ENCODE measurements at regions not wholly inside any gene's neighbourhood (a gene's known extent, or its start where the extent isn't known, plus 50 kb on each side); places are given as distances from the start of the nearest gene placed in this dataset.
"Not testable (repeated sequence)": the region's sequence is repeated elsewhere in the genome, so short reads cannot be mapped to it uniquely, and the experiment has no call there.

- intact Hi-C loops (cut with DNase I), result no loop called here
- ATAC-seq (no peak), DNase-seq (ENCODE audit: missing footprints) (no peak)
Measured at GRCh38 chr13:38167164-38167822, 182.4 kb upstream of the UFM1 start.

DNA sequence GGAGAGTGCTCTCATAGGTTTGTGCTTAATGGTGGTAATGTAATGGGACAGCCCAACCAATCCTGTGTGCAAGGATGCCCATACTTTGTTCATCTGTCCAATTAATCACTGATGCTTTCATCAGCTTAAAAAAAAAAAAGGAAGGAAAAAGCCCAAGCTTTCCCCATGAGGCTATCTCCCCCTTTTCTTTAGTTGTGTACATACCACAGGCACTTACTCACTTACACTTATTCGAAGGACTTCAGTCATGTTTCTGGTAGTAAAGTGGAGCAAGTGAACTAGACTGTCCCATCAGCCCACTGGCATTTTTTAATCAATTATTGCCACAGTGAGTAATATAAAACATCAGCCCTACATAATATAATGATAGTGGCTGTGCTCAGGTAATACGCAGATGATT, 183.5 kb upstream of the UFM1 start:
- DNase-seq (ENCODE audit: missing footprints), result no peak
- intact Hi-C loops (cut with DNase I), result no loop called here
- ATAC-seq, result no peak

- intact Hi-C loops (cut with DNase I), result no loop called here
- DNase-seq (ENCODE audit: missing footprints) (no peak), ATAC-seq (no peak)
Measured at GRCh38 chr13:38160131-38160530, 189.5 kb upstream of the UFM1 start.

GRCh38 chr13:38159710-38160109, 189.9 kb upstream of the UFM1 start:
- ATAC-seq, result no peak
- intact Hi-C loops (cut with DNase I), result no loop called here

DNA sequence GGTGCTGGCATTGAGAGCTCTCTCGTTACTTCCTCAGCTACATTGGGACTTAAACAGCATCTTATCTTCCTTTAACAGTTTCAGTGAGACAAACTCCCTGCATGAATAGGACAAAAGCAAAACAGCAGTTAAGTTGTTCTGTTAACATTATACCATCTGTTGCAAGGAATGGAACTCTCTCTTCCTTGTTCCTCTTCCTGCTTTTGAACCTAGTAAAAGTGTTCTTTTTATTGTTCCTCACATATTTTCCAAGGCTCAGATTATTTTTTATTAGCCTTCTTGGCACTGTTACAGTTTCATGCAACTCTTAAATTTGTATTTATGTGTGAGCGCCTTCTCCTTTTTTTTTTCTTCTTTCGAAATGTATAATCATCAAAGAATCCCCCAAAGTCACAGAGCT, 202.6 kb upstream of the UFM1 start:
- ATAC-seq (no peak), DNase-seq (ENCODE audit: missing footprints) (no peak)
- intact Hi-C loops (cut with DNase I), result no loop called here

More at GRCh38 chr13:38159710-38160109, 189.9 kb upstream of the UFM1 start:
- no peak for DNase-seq (ENCODE audit: missing footprints)

DNA sequence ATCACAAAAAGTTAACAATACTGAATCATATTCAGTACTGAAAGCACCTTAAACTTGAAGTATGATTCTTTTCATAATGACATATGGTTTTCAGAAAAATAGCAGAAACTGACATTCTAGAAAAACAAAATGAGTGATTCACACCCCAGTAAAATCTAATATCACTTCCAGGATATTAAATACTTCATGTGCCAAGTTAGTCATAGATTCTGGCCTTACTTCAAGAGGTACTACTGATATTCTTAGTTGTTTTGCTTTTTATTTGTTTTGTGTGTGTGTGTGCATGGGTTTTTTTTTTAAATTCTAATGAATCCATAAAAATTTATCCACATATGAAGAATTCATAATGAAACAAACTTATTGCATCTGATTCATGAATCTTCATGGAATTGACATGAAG, 207.9 kb upstream of the UFM1 start:
- DNase-seq (ENCODE audit: missing footprints), result no peak
- ATAC-seq, result no peak
- intact Hi-C loops (cut with DNase I), result no loop called here

- ATAC-seq, result no peak
- intact Hi-C loops (cut with DNase I), result no loop called here
- no peak for DNase-seq (ENCODE audit: missing footprints)
Measured at GRCh38 chr13:38135592-38135991, 214.1 kb upstream of the UFM1 start.

GRCh38 chr13:38121267-38121666, 228.4 kb upstream of the UFM1 start:
- intact Hi-C loops (cut with DNase I), result no loop called here
- ATAC-seq, result no peak

GRCh38 chr13:38103851-38104250, 234.3 kb upstream of the TRPC4 start:
- DNase-seq (ENCODE audit: missing footprints), result no peak

More at GRCh38 chr13:38121267-38121666, 228.4 kb upstream of the UFM1 start:
- DNase-seq (ENCODE audit: missing footprints), result no peak

DNA sequence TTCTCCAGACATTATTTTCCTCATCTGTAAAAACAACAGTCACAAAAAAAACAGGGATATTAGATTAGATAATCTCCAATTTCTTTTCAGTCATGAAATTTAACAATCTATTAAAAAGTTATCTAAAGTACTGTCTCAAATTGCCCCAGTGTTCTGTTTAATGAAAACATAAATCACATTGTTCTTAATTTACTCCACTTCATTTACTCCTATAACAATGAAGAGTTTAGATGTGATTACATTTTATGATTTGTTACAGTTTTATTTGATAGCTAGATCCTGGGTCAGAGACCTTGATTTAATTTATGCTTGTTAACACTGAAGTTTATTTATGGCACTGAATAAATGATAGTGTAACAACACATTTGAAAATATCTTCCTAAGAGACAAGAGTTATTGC, 230.2 kb upstream of the TRPC4 start:
- ATAC-seq (no peak), DNase-seq (ENCODE audit: missing footprints) (no peak)
- intact Hi-C loops (cut with DNase I), result no loop called here

More at GRCh38 chr13:38103851-38104250, 234.3 kb upstream of the TRPC4 start:
- no peak for ATAC-seq
- intact Hi-C loops (cut with DNase I), result no loop called here

- intact Hi-C loops (cut with DNase I), result no loop called here
- no peak for ATAC-seq
- DNase-seq (ENCODE audit: missing footprints), result no peak
Measured at GRCh38 chr13:38093425-38093824, 223.9 kb upstream of the TRPC4 start.

DNA sequence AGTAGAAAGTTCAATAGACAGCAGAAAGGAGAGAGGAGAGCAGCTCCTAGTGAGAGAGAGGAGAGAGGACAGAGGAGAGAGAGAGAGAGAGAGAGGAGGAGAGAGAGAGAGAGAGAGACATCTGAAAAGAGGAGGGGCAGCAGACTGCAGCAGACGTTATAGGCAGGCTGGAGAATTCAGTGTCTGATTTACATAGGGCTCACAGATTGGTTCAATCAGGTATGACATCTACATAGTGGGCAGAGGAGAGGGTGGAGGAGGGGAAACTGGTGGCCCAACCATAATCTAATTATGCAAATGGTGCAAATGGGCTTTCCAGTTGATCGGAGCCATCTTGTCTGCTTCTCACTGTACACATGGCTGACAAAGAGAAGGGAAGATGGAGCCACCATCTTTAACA, 221.3 kb upstream of the TRPC4 start:
- intact Hi-C loops (cut with DNase I), result no loop called here
- no peak for DNase-seq (ENCODE audit: missing footprints)
- no peak for ATAC-seq

DNA sequence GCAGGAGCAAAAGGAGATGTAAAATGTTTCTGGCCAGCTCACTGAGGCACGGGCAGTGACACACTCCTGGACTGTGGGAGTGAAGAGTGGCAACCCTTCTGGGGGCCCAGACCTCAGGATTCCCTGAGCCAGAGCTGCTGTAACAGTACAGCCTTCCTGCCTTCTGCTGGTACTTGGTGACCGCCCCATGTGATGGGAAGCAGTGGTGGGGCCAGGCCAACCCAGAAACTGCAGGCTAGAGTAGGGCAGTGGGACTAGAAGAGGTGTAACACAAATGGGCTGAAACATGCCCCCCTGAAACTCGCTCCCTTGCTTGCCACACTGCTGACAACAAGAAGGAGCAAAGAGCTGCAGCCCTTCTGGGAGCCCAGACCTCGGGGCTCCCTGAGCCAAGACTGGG, 217.1 kb upstream of the TRPC4 start:
- ATAC-seq (no peak), DNase-seq (ENCODE audit: missing footprints) (no peak)
- intact Hi-C loops (cut with DNase I), result no loop called here

DNA sequence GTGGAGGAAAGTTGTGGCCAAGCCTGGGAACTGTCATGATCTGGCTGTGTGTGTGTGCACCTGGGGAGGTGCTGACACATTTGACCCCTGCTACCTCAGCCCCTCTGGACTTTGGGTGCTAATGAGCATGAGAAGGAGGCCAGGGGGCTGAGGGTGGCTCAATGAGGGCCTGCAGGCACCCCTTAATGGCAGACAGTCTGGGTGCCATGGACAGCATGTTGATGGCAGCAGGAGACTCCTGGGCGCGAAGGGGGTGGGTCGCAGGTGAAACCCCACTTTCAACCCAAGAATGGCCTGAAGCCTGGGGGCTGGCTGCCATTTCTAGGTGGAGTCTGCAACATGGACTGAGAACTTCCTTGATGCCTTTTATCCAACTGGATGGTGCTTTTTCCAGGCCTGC, 216.4 kb upstream of the TRPC4 start:
- DNase-seq (ENCODE audit: missing footprints) (no peak), ATAC-seq (no peak)
- intact Hi-C loops (cut with DNase I), result no loop called here

DNA sequence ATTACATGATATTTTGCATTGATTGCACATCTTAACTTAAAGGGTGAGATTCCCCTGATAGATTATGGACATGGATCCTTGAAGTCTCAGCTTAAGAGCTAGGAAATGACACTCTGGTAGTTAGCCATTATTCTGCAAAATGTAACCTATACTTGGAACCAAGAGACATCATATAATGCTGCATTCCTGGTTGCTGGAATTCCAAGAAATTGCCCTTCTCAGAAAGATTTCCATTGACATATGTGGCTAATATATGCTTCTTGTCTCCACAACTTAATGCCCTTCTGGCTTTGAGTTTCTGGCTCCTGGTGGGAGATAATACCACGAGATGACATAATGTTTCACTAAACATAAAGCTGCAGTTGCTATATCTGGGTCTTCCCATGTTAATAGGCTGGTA, 204.4 kb upstream of the TRPC4 start:
- ATAC-seq (no peak), DNase-seq (ENCODE audit: missing footprints) (no peak)
- intact Hi-C loops (cut with DNase I), result no loop called here

DNA sequence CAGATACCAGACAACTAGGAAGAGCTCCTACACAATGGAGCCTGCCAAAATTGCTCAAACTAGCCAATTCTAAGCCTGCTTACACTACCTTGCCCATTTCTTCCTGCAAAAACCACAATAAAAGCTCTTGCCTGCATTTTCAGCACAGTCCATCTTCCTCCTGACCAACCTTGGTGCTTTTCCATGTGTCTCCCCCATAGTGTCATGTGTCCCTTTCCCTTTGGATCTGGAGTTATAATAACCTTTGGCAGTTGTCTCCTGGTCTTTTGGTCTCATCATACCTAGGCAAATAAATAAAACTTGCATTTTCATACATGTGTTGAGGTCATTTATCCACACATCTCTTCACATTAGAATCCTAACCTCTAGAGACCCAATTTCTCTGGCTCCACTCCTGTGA, 203.1 kb upstream of the TRPC4 start:
- intact Hi-C loops (cut with DNase I), result no loop called here
- no peak for DNase-seq (ENCODE audit: missing footprints)
- no peak for ATAC-seq

GRCh38 chr13:38071340-38071739, 201.8 kb upstream of the TRPC4 start:
- DNase-seq (ENCODE audit: missing footprints); intact Hi-C loops (cut with DNase I); ATAC-seq: not testable (repeated sequence)

DNA sequence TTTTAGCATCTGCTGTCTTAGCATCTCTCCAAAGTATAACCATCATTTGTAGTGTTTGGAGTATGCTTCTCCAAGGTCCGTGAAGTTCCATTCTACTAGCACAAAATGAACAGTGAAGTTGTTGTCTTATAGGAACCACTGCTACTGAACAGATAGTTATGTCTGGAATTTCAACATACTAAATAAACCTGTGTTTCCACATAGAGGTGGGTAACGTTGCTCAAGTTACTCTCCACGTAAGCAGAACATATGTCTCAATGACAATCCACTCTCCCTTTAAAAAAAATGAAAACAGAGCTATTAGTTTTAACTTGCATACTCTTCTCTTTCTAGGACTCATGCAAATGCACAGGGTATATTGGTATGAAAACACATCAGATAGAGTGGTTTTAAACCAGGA, 184.3 kb upstream of the TRPC4 start:
- DNase-seq (ENCODE audit: missing footprints) (no peak), ATAC-seq (no peak)
- intact Hi-C loops (cut with DNase I), result no loop called here

DNA sequence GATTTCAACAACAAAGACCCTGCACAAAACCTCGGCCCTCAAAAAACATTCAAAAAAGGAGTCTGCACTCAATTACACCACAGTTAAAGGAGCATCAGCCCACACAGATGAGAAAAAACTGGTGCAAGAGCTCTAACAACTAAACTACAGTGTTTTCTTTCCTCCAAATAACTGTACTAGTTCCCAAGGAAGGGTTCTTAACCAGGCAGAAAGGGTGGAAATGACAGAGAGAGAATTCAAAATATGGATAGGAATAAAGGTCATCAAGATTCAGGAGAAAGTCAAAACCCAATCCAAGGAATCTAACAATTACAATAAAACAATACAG, 176.4 kb upstream of the TRPC4 start:
- ATAC-seq (no peak), DNase-seq (ENCODE audit: missing footprints) (no peak)
- intact Hi-C loops (cut with DNase I), result loop anchor here (10.0 kb wide), 1 partner anchor 171 kb away; no protein-coding TSS in a partner anchor

DNA sequence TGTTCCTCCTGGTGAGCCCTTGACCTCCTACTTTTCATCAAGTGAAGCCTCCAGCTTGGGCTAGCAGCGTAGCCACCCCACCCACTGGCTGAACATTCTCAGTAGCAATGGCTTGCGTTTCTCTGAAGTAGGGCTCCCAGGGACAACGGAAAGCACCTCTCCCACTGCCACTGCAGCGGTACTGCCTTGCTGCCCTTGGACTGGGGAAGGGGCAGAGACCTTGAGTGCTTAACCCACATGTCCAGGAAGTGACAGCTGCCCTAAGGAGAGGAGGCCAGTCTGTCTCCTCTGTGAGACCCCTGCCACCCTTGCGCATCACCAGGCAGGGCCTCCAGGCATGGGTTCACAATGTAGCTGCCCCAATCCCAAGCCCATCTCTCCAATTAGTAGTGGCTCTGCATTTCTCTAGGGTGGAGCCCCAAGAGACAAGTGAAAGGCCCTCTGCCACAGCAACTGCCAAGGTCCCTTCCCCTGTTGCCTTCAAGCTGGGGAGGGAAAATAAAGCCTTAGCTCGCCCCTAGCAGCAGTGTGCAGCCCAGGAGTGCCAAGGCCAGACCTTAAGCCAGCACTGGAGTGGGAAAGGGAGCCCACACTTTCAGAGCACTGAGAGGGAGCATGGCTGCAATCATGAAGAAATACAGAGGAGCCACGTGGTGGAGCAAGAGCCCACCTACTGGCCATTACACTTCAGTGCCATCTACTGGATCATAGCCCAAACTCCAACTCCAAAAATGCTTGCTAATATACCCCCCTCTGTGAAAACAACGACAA, 175.9 kb upstream of the TRPC4 start:
- DNase-seq (ENCODE audit: missing footprints), result no peak

More for the DNA sequence above, 175.9 kb upstream of the TRPC4 start:
- ATAC-seq, result no peak
- intact Hi-C loops (cut with DNase I), result loop anchor here (10.0 kb wide), 1 partner anchor 171 kb away; no protein-coding TSS in a partner anchor
